Colonic mucosa (tissue), 4 donors: ENCODE measurements at regions not wholly inside any gene's neighbourhood (a gene's known extent, or its start where the extent isn't known, plus 50 kb on each side); places are given as distances from the start of the nearest gene placed in this dataset.

Source experiments
- DNase-seq: peaks from one replicate; pipeline ENCODE4 v3.0.0-alpha.2; 2020
- H3K27ac ChIP-seq: fragments of 200-600 bp; one replicate; pipeline ENCODE4 v1.8.0; 2021
- H3K27me3 ChIP-seq: fragments of 200-600 bp; one replicate; pipeline ENCODE4 v1.8.0; 2021
- H3K36me3 ChIP-seq: fragments of 200-600 bp; one replicate; pipeline ENCODE4 v1.8.0; 2021
- H3K4me1 ChIP-seq: fragments of 200-600 bp; one replicate; pipeline ENCODE4 v1.8.0; 2021; ENCODE audit warnings: mild to moderate bottlenecking
- H3K4me3 ChIP-seq: fragments of 200-600 bp; one replicate; pipeline ENCODE4 v1.8.0; 2021
- H3K9ac ChIP-seq, 2 donors: one replicate each; pipeline ENCODE4 v1.7.0; 2013; ENCODE audit warnings: control low read depth in 2 of 2, low read depth in 2 of 2, low read length in 2 of 2
- H3K9me3 ChIP-seq: fragments of 200-600 bp; one replicate; pipeline ENCODE4 v1.8.0; 2021
- CTCF ChIP-seq: fragments of 200-600 bp; IDR thresholded peaks from one replicate; pipeline ENCODE4 v1.8.0; 2022; ENCODE audit warnings: antibody characterized with exemption, mild to moderate bottlenecking
- intact Hi-C: fragments of 100-400 bp; cut with DNase I; formaldehyde crosslinking; loops from one replicate; pipeline ENCODE4 v1.14.1; 2022
- donor health status: healthy.
- donor health status: DM: no; HTN: no; CAD: no.
- donor health status: DM: no; HTN: no; CAD: no.

DNA sequence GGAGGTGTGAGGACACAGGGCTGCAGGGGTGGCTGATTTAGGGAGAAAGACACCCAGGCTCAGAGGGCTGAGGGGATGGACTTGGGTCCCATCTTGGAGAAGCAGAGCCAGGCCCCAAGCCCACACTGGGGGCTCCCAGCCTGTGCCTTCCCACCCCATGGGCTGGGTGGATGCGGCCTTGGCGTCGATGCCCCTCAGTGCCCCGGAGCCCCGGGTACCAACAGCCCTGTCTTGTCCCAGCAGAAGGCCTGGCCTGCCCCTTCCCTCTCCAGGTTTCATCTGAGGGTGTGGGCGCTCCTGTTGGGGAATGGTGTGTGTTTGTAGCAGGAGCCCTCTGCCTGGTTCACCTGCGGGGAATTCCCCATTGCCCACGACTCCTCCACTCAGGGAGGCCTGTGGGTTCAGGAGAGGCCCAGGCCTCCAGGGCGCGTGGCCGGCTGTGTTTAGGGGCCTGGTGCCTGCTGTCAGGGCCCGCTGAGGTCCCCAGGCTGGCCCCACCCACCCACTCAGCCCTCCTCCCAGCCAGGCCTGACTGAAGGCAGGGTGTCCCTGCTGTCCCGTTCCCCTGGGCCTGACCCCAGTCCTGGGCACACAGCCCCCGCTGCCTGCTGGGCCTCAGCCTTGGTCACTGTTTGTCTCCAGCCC is 51.1 kb upstream of the BEGAIN start:
- Histone ChIP-seq H3K9me3 (no peaks in the 10 kb centered on the region), H3K4me1 (no peaks in the 10 kb centered on the region), H3K36me3 (no peaks in the 10 kb centered on the region), H3K27ac (no peak overlapping the region), H3K4me3 (no peak overlapping the region), H3K27me3 (no peaks in the 10 kb centered on the region), H3K9ac (no peak overlapping the region)
- intact Hi-C loops: no loop called here
- no peak for TF ChIP-seq CTCF
- DNase-seq: no peak

DNA sequence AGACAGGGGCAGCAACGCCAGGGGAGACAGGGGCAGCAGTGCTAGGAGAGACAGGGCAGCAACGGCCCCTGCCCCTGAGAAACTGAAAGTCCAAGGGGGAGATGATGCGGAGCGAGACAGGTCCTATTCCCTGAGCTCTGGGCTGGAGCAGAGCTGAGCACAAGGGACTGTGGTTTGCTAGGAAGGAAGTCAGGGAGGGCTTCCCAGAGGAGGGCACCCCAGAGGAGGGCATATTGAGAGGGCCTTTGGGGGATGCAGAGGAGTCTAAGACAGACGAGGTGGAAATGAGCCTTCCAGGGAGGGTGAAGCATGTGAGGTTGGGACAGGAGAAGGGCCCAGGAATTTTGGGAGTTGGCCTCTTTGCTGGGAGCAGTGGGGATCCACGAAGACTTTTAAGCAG is 52.1 kb upstream of the BEGAIN start:
- intact Hi-C loops: no loop called here
- no peak overlapping the region for H3K27ac ChIP-seq
- no peak overlapping the region for H3K9ac ChIP-seq
- no peak for DNase-seq
- no peaks in the 10 kb centered on the region for H3K36me3 ChIP-seq
- no peak for TF ChIP-seq CTCF
- H3K27me3 ChIP-seq: no peaks in the 10 kb centered on the region
- no peak overlapping the region for H3K4me3 ChIP-seq
- no peaks in the 10 kb centered on the region for H3K9me3 ChIP-seq
- H3K4me1 ChIP-seq: no peaks in the 10 kb centered on the region

DNA sequence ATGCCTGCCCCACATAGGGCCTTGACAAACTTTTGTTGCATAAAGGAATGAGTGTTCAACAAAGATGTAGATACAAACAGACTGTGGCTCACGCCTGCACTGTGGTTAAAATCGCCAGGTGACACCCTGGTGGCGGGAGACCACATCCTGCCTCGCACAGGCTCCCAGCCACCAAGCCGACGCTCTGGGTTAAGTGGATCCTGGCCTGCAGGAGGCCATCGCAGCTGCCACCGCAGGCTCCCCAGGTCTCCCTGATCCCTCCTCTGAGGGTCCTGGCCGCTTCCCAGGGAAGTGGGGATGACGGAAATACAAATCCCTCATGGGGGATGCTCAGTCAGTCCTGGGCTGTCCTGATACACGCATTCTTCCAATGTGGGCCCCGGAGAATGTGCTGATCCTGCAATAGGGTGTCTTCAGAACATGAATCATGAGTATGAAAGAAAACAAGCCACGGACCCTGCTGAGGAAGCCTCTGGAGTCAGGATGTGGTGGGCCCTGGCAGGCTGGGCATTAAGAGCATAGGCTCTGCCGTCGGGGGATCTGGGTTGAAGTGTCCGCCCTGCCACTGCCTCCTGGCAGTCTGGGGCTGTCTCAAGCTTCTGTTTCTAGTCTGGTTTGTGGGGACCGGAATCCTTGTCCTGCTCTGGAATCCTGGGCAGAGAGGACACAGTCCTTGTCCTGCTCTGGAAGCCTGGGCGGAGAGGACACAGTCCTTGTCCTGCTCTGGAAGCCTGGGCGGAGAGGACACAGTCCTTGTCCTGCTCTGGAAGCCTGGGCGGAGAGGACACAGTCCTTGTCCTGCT is 53.5 kb upstream of the BEGAIN start:
- no peak overlapping the region for H3K4me3 ChIP-seq
- H3K36me3 ChIP-seq: no peaks in the 10 kb centered on the region
- no peaks in the 10 kb centered on the region for H3K27me3 ChIP-seq
- no peak overlapping the region for H3K9ac ChIP-seq
- H3K4me1 ChIP-seq: peaks cover 8% of the 10 kb centered on the region
- intact Hi-C loops: loop anchor here (10.0 kb wide), 1 partner anchor 116 kb away; no protein-coding TSS in a partner anchor
- no peak for DNase-seq
- no peak overlapping the region for H3K27ac ChIP-seq
- H3K9me3 ChIP-seq: no peaks in the 10 kb centered on the region
- no peak for TF ChIP-seq CTCF

GRCh38 chr14:100641274-100641860 is 54.1 kb upstream of the BEGAIN start:
- TF ChIP-seq CTCF: no peak
- DNase-seq: no peak
- Histone ChIP-seq H3K4me3 (no peak overlapping the region), H3K9ac (no peak overlapping the region), H3K36me3 (no peaks in the 10 kb centered on the region), H3K9me3 (no peaks in the 10 kb centered on the region), H3K27me3 (no peaks in the 10 kb centered on the region), H3K27ac (no peak overlapping the region), H3K4me1 (peaks cover 8% of the 10 kb centered on the region)
- intact Hi-C loops: loop anchor here (10.0 kb wide), 1 partner anchor 117 kb away; no protein-coding TSS in a partner anchor

- Histone ChIP-seq H3K36me3 (no peaks in the 10 kb centered on the region), H3K27me3 (no peaks in the 10 kb centered on the region), H3K27ac (no peak overlapping the region), H3K9me3 (no peaks in the 10 kb centered on the region), H3K4me1 (peaks cover 8% of the 10 kb centered on the region), H3K4me3 (no peak overlapping the region), H3K9ac (no peak overlapping the region)
- DNase-seq: no peak
- intact Hi-C loops: loop anchor here (10.0 kb wide), 1 partner anchor 119 kb away; no protein-coding TSS in a partner anchor
- TF ChIP-seq CTCF: no peak
Measured at GRCh38 chr14:100643426-100643825, 56.2 kb upstream of the BEGAIN start.
